GM21515 (cell line): ENCODE measurements at regions not wholly inside any gene's neighbourhood (a gene's known extent, or its start where the extent isn't known, plus 50 kb on each side); places are given as distances from the start of the nearest gene placed in this dataset.
A peak's percentile ranks its signal among the peaks of the same experiment; 100 is the strongest.
"Not testable (repeated sequence)": the region's sequence is repeated elsewhere in the genome, so short reads cannot be mapped to it uniquely, and the experiment has no call there.

Experiments
- ATAC-seq: cut with Tn5 transposase; IDR thresholded peaks from one replicate; pipeline ENCODE4 v1.9.1; 2021; ENCODE audit not compliant: unreplicated experiment

- ATAC-seq: no peak
Measured at GRCh38 chr5:21071421-21071820, 1083.4 kb upstream of the CDH18 start.

- no peak for ATAC-seq
Measured at GRCh38 chr5:21070858-21071257, 1082.9 kb upstream of the CDH18 start.

GRCh38 chr5:21067724-21068123 is 1079.7 kb upstream of the CDH18 start:
- ATAC-seq: no peak

GRCh38 chr5:21063146-21063545 is 1075.1 kb upstream of the CDH18 start:
- no peak for ATAC-seq

- peak; percentile 93 for ATAC-seq
Measured at GRCh38 chr5:21058289-21058688, 1070.3 kb upstream of the CDH18 start.

GRCh38 chr5:21051945-21052344 is 1063.9 kb upstream of the CDH18 start:
- no peak for ATAC-seq

- ATAC-seq: no peak
Measured at GRCh38 chr5:21049901-21050300, 1061.9 kb upstream of the CDH18 start.

GRCh38 chr5:21030981-21031380 is 1043.0 kb upstream of the CDH18 start:
- ATAC-seq: no peak

- ATAC-seq: no peak
Measured at GRCh38 chr5:21024966-21025365, 1037.0 kb upstream of the CDH18 start.

GRCh38 chr5:21013237-21013636 is 1025.2 kb upstream of the CDH18 start:
- ATAC-seq: no peak

GRCh38 chr5:21007781-21008180 is 1019.8 kb upstream of the CDH18 start:
- no peak for ATAC-seq

GRCh38 chr5:20988933-20989332 is 1000.9 kb upstream of the CDH18 start:
- ATAC-seq: not testable (repeated sequence)

GRCh38 chr5:20985754-20986153 is 997.8 kb upstream of the CDH18 start:
- ATAC-seq: no peak

GRCh38 chr5:20974426-20974825 is 986.4 kb upstream of the CDH18 start:
- ATAC-seq: no peak

- peak; percentile 65 for ATAC-seq
Measured at GRCh38 chr5:20972419-20972925, 984.5 kb upstream of the CDH18 start.

- ATAC-seq: no peak
Measured at GRCh38 chr5:20959347-20959746, 971.3 kb upstream of the CDH18 start.

- no peak for ATAC-seq
Measured at GRCh38 chr5:20958641-20959040, 970.6 kb upstream of the CDH18 start.

- no peak for ATAC-seq
Measured at GRCh38 chr5:20956134-20956533, 968.1 kb upstream of the CDH18 start.

- no peak for ATAC-seq
Measured at GRCh38 chr5:20949636-20950035, 961.6 kb upstream of the CDH18 start.

GRCh38 chr5:20943183-20943971 is 955.4 kb upstream of the CDH18 start:
- ATAC-seq: not testable (repeated sequence)

- not testable (repeated sequence) for ATAC-seq
Measured at GRCh38 chr5:20942603-20943002, 954.6 kb upstream of the CDH18 start.

GRCh38 chr5:20940786-20941185 is 952.8 kb upstream of the CDH18 start:
- ATAC-seq: not testable (repeated sequence)

GRCh38 chr5:20890936-20891335 is 902.9 kb upstream of the CDH18 start:
- not testable (repeated sequence) for ATAC-seq
